Mesenchymal stem cell (in vitro differentiated cells and primary cell): ENCODE measurements at regions not wholly inside any gene's neighbourhood (a gene's known extent, or its start where the extent isn't known, plus 50 kb on each side); places are given as distances from the start of the nearest gene placed in this dataset.

Experiments
- DNase-seq: peaks from one replicate; pipeline ENCODE4 v3.0.0-alpha.2; 2013
- H2AFZ ChIP-seq: one replicate; pipeline ENCODE4 v1.6.1; 2013; ENCODE audit warnings: low read depth, mild to moderate bottlenecking, control low read depth, inconsistent platforms, low read length, moderate library complexity
- H2AK5ac ChIP-seq: 2 replicates; pipeline ENCODE4 v1.6.1; 2013; ENCODE audit warnings: low read length, moderate library complexity, mild to moderate bottlenecking, inconsistent platforms; ENCODE audit not compliant: severe bottlenecking
- H2BK120ac ChIP-seq: one replicate; pipeline ENCODE4 v1.6.1; 2013; ENCODE audit warnings: low read depth, mild to moderate bottlenecking, inconsistent platforms, low read length, moderate library complexity
- H2BK12ac ChIP-seq, 2 experiments: one replicate each; pipeline ENCODE4 v1.6.1; 2013; ENCODE audit warnings: inconsistent platforms in 2 of 2, low read length in 2 of 2, mild to moderate bottlenecking in 2 of 2, moderate library complexity in 2 of 2, control low read depth in 1 of 2
- H2BK15ac ChIP-seq: one replicate; pipeline ENCODE4 v1.6.1; 2013; ENCODE audit warnings: mild to moderate bottlenecking, low read depth, inconsistent platforms; ENCODE audit not compliant: poor library complexity, severe bottlenecking
- H2BK5ac ChIP-seq: 2 replicates; pipeline ENCODE4 v1.6.1; 2013; ENCODE audit warnings: low read depth, mild to moderate bottlenecking, low read length, control low read depth, inconsistent platforms; ENCODE audit not compliant: poor library complexity, severe bottlenecking
- H3K14ac ChIP-seq, 2 experiments: one replicate each; pipeline ENCODE4 v1.6.1; 2013; ENCODE audit warnings: inconsistent platforms in 2 of 2, low read length in 2 of 2, control low read depth in 1 of 2, mild to moderate bottlenecking in 1 of 2, moderate library complexity in 1 of 2
- H3K18ac ChIP-seq, 2 experiments: one replicate each; pipeline ENCODE4 v1.6.1; 2013; ENCODE audit warnings: inconsistent platforms in 2 of 2, low read length in 2 of 2, control low read depth in 1 of 2, low read depth in 1 of 2, mild to moderate bottlenecking in 1 of 2
- H3K23ac ChIP-seq, 2 experiments: one replicate each; pipeline ENCODE4 v1.6.1; 2013; ENCODE audit warnings: inconsistent platforms in 2 of 2, low read length in 2 of 2, mild to moderate bottlenecking in 2 of 2, moderate library complexity in 2 of 2, control low read depth in 1 of 2
- H3K27ac ChIP-seq: 2 replicates; pipeline ENCODE4 v1.5.1; 2013; ENCODE audit warnings: mild to moderate bottlenecking, moderate library complexity, low read length, control low read depth, inconsistent platforms; ENCODE audit not compliant: poor library complexity, severe bottlenecking
- H3K27me3 ChIP-seq, 2 experiments: 2 replicates each; pipeline versions ENCODE4 v1.6.1 to v1.7.0; 2013; ENCODE audit warnings: low read length in 2 of 2, mild to moderate bottlenecking in 2 of 2, moderate library complexity in 2 of 2, control low read depth in 1 of 2, inconsistent platforms in 1 of 2; ENCODE audit not compliant: control insufficient read depth in 1 of 2, insufficient read depth in 1 of 2
- H3K36me3 ChIP-seq, 2 experiments: 2 replicates each; pipeline versions ENCODE4 v1.6.1 to v1.7.0; 2013; ENCODE audit warnings: low read length in 2 of 2, control low read depth in 1 of 2, inconsistent platforms in 1 of 2, low read depth in 1 of 2, mild to moderate bottlenecking in 1 of 2; ENCODE audit not compliant: insufficient read depth in 2 of 2, control insufficient read depth in 1 of 2
- H3K4ac ChIP-seq, 2 experiments: one replicate each; pipeline ENCODE4 v1.6.1; 2013; ENCODE audit warnings: inconsistent platforms in 2 of 2, low read length in 2 of 2, mild to moderate bottlenecking in 2 of 2, moderate library complexity in 2 of 2, control low read depth in 1 of 2, low read depth in 1 of 2
- H3K4me1 ChIP-seq: 2 replicates; pipeline ENCODE4 v1.6.1; 2013; ENCODE audit warnings: low read depth, low read length, control low read depth; ENCODE audit not compliant: control insufficient read depth, insufficient read depth
- H3K4me2 ChIP-seq: 2 replicates; pipeline ENCODE4 v1.6.1; 2013; ENCODE audit warnings: low read length, mild to moderate bottlenecking, inconsistent platforms; ENCODE audit not compliant: poor library complexity, severe bottlenecking
- H3K4me3 ChIP-seq, 2 experiments: 2 replicates each; pipeline versions ENCODE4 v1.5.1 to v1.7.0; 2013; ENCODE audit warnings: low read length in 2 of 2, mild to moderate bottlenecking in 2 of 2, control low read depth in 1 of 2, low read depth in 1 of 2; ENCODE audit not compliant: insufficient read depth in 1 of 2
- H3K79me1 ChIP-seq: replicated peaks from 2 replicates; pipeline ENCODE4 v1.6.1; 2013; ENCODE audit warnings: mild to moderate bottlenecking, control low read depth, low read length, inconsistent platforms; ENCODE audit not compliant: poor library complexity, severe bottlenecking
- H3K9ac ChIP-seq: 2 replicates; pipeline ENCODE4 v1.7.0; 2013; ENCODE audit warnings: mild to moderate bottlenecking, low read length, moderate library complexity
- H3K9me3 ChIP-seq: 2 replicates; pipeline ENCODE4 v1.7.0; 2013; ENCODE audit warnings: mild to moderate bottlenecking, low read length; ENCODE audit not compliant: control insufficient read depth
- H4K8ac ChIP-seq: one replicate; pipeline ENCODE4 v1.6.1; 2013; ENCODE audit warnings: inconsistent platforms, mild to moderate bottlenecking, low read length, moderate library complexity
- H4K91ac ChIP-seq: one replicate; pipeline ENCODE4 v1.6.1; 2013; ENCODE audit warnings: mild to moderate bottlenecking, low read length, inconsistent platforms
- whole genome bisulfite sequencing: methylation state at CpG from one replicate; pipeline ENCODE4 v1.1.7; 2013; ENCODE audit warnings: mixed read lengths; 5-methylcytosine and 5-hydroxymethylcytosine counted together

- H2AFZ ChIP-seq: no peak overlapping the region
- WGBS: 88% methylated on average over 2 of the region's 3 CpGs
- H3K36me3 ChIP-seq: no peaks in the 10 kb centered on the region
- no peaks in the 10 kb centered on the region for H3K4me1 ChIP-seq
- no peak overlapping the region for H4K8ac ChIP-seq
- H3K23ac ChIP-seq: no peak overlapping the region
- no peaks in the 10 kb centered on the region for H3K27me3 ChIP-seq
- H2BK5ac ChIP-seq: no peak overlapping the region
- H2AK5ac ChIP-seq: no peak overlapping the region
- no peaks in the 10 kb centered on the region for H3K9me3 ChIP-seq
- H3K14ac ChIP-seq: no peak overlapping the region
- H3K4me3 ChIP-seq: no peak overlapping the region
- no peak overlapping the region for H3K9ac ChIP-seq
- no peak overlapping the region for H3K18ac ChIP-seq
- no peak overlapping the region for H2BK12ac ChIP-seq
- no peaks in the 10 kb centered on the region for H3K79me1 ChIP-seq
- DNase-seq: peak; percentile 81
- H3K4ac ChIP-seq: no peak overlapping the region
- no peak overlapping the region for H3K4me2 ChIP-seq
- H4K91ac ChIP-seq: no peak overlapping the region
- no peak overlapping the region for H3K27ac ChIP-seq
- no peak overlapping the region for H2BK120ac ChIP-seq
- no peak overlapping the region for H2BK15ac ChIP-seq
These were observed 1052.8 kb downstream of the TTLL7 start for GRCh38 chr1:82946096-82946605.

- Histone ChIP-seq H2BK120ac (no peak overlapping the region), H2BK5ac (no peak overlapping the region), H3K9me3 (no peaks in the 10 kb centered on the region), H3K79me1 (no peaks in the 10 kb centered on the region), H4K91ac (no peak overlapping the region), H3K14ac (no peak overlapping the region), H2AFZ (no peak overlapping the region), H3K4me2 (no peak overlapping the region), H2BK12ac (no peak overlapping the region), H3K4me3 (no peak overlapping the region), H2BK15ac (no peak overlapping the region), H3K4me1 (no peaks in the 10 kb centered on the region), H3K27me3 (no peaks in the 10 kb centered on the region), H2AK5ac (no peak overlapping the region), H3K18ac (no peak overlapping the region), H4K8ac (no peak overlapping the region), H3K36me3 (no peaks in the 10 kb centered on the region), H3K9ac (no peak overlapping the region), H3K23ac (no peak overlapping the region), H3K27ac (no peak overlapping the region), H3K4ac (no peak overlapping the region)
- no peak for DNase-seq
- 70% methylated on average over 1 of the region's 1 CpG for WGBS
These were observed 1054.1 kb downstream of the TTLL7 start for GRCh38 chr1:82944822-82945221.

GRCh38 chr1:82934074-82934473 is 1064.9 kb downstream of the TTLL7 start:
- Histone ChIP-seq H2BK120ac (no peak overlapping the region), H3K27ac (no peak overlapping the region), H2BK5ac (no peak overlapping the region), H3K27me3 (no peaks in the 10 kb centered on the region), H3K4ac (peak overlapping the region in 1 of 2 experiments; percentile 87), H3K79me1 (no peaks in the 10 kb centered on the region), H2AK5ac (no peak overlapping the region), H3K14ac (no peak overlapping the region), H3K9me3 (no peaks in the 10 kb centered on the region), H3K9ac (no peak overlapping the region), H3K23ac (no peak overlapping the region), H3K36me3 (no peaks in the 10 kb centered on the region), H2AFZ (no peak overlapping the region), H4K8ac (no peak overlapping the region), H3K4me1 (no peaks in the 10 kb centered on the region), H3K4me3 (no peak overlapping the region), H2BK12ac (peak overlapping the region in 1 of 2 experiments; percentile 17), H3K18ac (peak overlapping the region in 1 of 2 experiments; percentile 1), H3K4me2 (no peak overlapping the region), H4K91ac (no peak overlapping the region), H2BK15ac (no peak overlapping the region)
- peak; percentile 19 for DNase-seq
- 96% methylated on average over 2 of the region's 2 CpGs for WGBS

GRCh38 chr1:82932727-82933126 is 1066.2 kb downstream of the TTLL7 start:
- H3K4me2 ChIP-seq: no peak overlapping the region
- H2BK15ac ChIP-seq: no peak overlapping the region
- no peaks in the 10 kb centered on the region for H3K36me3 ChIP-seq
- H3K79me1 ChIP-seq: no peaks in the 10 kb centered on the region
- H3K18ac ChIP-seq: peak overlapping the region in 1 of 2 experiments; percentile 1
- no peak overlapping the region for H2BK120ac ChIP-seq
- no peak overlapping the region for H2AFZ ChIP-seq
- no peak overlapping the region for H3K4ac ChIP-seq
- H3K9me3 ChIP-seq: no peaks in the 10 kb centered on the region
- H2BK12ac ChIP-seq: peak overlapping the region; percentile 49 to 55
- no peaks in the 10 kb centered on the region for H3K4me1 ChIP-seq
- H4K91ac ChIP-seq: no peak overlapping the region
- no peak overlapping the region for H2AK5ac ChIP-seq
- H3K14ac ChIP-seq: no peak overlapping the region
- H3K9ac ChIP-seq: no peak overlapping the region
- no peak overlapping the region for H2BK5ac ChIP-seq
- no peak overlapping the region for H3K23ac ChIP-seq
- no peak overlapping the region for H3K27ac ChIP-seq
- no peak overlapping the region for H4K8ac ChIP-seq
- H3K27me3 ChIP-seq: no peaks in the 10 kb centered on the region
- 60% methylated on average over 1 of the region's 2 CpGs for WGBS
- H3K4me3 ChIP-seq: no peak overlapping the region
- DNase-seq: peak; percentile 48
